ENCODE measurements at regions not wholly inside any gene's neighbourhood (a gene's known extent, or its start where the extent isn't known, plus 50 kb on each side); places are given as distances from the start of the nearest gene placed in this dataset.
A peak's percentile ranks its signal among the peaks of the same experiment; 100 is the strongest.

DNA sequence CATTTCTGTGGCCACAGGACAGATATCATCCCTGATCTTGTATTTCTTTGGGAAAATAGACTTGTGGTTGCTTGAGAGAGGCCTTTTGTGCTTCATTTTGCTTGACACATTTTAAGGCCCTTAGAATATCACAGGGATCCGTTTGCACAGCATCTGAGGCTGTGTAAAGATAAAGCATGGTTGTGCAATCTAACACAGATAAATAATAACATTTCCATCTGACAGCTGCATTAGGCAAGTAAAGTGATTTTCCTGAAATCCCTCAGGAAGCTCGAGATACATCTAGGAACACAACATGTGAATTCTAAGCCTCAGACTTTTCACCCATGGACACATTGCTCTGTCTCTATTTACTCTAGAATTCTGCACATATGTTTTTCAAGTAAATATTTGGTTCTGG lies 212.8 kb upstream of the ADAMTSL1 start:
- H3K4me3 ChIP-seq, result no peak overlapping the region
- no peak for DNase-seq (ENCODE audit: extremely low spot score)
- H3K27me3 ChIP-seq, result no peaks in the 10 kb centered on the region
- H3K4me1 ChIP-seq, result peaks cover 8 to 32% (median 25%) of the 10 kb centered on the region in 4 donors
- no peaks in the 10 kb centered on the region for H3K36me3 ChIP-seq
- no peaks in the 10 kb centered on the region for H3K9me3 ChIP-seq
- WGBS, result 59% methylated on average over 2 of the region's 2 CpGs
- no peak overlapping the region for H3K27ac ChIP-seq (replicated peaks in 1 of 4)
- TF ChIP-seq POLR2A (IDR thresholded peaks at IDR 0.05; ENCODE audit: low read depth) (no peak), EP300 (IDR thresholded peaks at IDR 0.05) (no peak), POLR2AphosphoS5 (IDR thresholded peaks at IDR 0.05) (no peak)
- TF ChIP-seq, protein P1, sequence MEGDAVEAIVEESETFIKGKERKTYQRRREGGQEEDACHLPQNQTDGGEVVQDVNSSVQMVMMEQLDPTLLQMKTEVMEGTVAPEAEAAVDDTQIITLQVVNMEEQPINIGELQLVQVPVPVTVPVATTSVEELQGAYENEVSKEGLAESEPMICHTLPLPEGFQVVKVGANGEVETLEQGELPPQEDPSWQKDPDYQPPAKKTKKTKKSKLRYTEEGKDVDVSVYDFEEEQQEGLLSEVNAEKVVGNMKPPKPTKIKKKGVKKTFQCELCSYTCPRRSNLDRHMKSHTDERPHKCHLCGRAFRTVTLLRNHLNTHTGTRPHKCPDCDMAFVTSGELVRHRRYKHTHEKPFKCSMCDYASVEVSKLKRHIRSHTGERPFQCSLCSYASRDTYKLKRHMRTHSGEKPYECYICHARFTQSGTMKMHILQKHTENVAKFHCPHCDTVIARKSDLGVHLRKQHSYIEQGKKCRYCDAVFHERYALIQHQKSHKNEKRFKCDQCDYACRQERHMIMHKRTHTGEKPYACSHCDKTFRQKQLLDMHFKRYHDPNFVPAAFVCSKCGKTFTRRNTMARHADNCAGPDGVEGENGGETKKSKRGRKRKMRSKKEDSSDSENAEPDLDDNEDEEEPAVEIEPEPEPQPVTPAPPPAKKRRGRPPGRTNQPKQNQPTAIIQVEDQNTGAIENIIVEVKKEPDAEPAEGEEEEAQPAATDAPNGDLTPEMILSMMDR (IDR thresholded peaks at IDR 0.05), result no peak
- intact Hi-C loops (cut with DNase I), result loop anchor here (10.0 kb wide), 1 partner anchor 114 kb away; no protein-coding TSS in a partner anchor

DNA sequence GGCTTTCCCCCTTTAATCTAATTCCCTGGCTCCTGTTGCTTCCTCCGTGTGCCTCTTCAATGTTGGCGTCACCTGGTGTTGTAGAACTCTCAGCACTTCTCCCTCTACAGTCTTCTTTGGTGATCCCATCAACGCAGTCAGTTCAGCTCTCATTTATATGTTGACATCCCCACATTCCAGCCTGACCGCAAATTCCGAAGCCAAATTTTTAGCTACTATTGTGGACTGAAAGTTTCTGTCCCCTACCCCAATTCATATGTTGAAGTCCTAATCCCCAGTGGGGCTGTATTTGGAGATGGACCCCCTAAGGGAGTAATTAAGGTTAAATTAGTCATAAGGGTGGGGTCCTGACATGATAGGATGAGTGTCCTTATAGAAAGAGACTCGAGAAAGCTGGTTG lies 210.6 kb upstream of the ADAMTSL1 start:
- TF ChIP-seq POLR2AphosphoS5 (IDR thresholded peaks at IDR 0.05) (no peak), POLR2A (IDR thresholded peaks at IDR 0.05; ENCODE audit: low read depth) (no peak)
- TF ChIP-seq, protein P1 (IDR thresholded peaks at IDR 0.05), result no peak
- H3K4me1 ChIP-seq, result peaks cover 3 to 37% (median 23%) of the 10 kb centered on the region in 4 donors
- H3K27ac ChIP-seq (replicated peaks in 1 of 4), result no peak overlapping the region
- WGBS, result 95% methylated on average over 6 of the region's 6 CpGs
- intact Hi-C loops (cut with DNase I), result loop anchor here (10.0 kb wide), 1 partner anchor 111 kb away; no protein-coding TSS in a partner anchor
- H3K27me3 ChIP-seq, result no peaks in the 10 kb centered on the region
- no peak overlapping the region for H3K4me3 ChIP-seq
- no peaks in the 10 kb centered on the region for H3K36me3 ChIP-seq
- DNase-seq (ENCODE audit: extremely low spot score), result no peak
- H3K9me3 ChIP-seq, result no peaks in the 10 kb centered on the region

DNA sequence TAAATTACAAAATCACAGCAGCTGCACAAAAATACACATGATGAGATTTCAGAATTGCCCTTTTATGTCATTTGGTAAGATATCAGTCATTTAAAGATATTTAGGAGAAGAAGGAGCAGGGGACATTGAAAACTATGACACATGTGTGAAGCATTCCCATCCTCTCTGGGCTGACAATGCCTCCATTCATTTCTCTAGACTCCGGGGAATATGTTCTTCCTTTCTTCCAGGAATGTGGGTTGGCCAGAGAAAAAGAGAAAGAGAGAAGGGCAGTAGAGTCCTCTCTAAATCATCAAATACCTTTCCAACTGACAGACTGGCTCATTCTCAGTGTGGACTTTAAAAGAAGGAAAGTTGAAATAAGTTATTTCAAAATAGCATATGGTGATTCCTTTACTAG lies 205.6 kb upstream of the ADAMTSL1 start:
- 22% methylated on average over 1 of the region's 1 CpG for WGBS
- no peaks in the 10 kb centered on the region for H3K36me3 ChIP-seq
- no peaks in the 10 kb centered on the region for H3K27me3 ChIP-seq
- no peak overlapping the region for H3K27ac ChIP-seq (replicated peaks in 1 of 4)
- H3K9me3 ChIP-seq, result no peaks in the 10 kb centered on the region
- H3K4me3 ChIP-seq, result no peak overlapping the region
- DNase-seq (ENCODE audit: extremely low spot score), result no peak
- peaks cover 0 to 13% (median 11%) of the 10 kb centered on the region in 4 donors for H3K4me1 ChIP-seq
- intact Hi-C loops (cut with DNase I), result loop anchor here (10.0 kb wide), 1 partner anchor 106 kb away; no protein-coding TSS in a partner anchor
- no peak for TF ChIP-seq POLR2A (IDR thresholded peaks at IDR 0.05; ENCODE audit: low read depth)
- TF ChIP-seq, protein P1 (IDR thresholded peaks at IDR 0.05), result no peak
- TF ChIP-seq POLR2AphosphoS5 (IDR thresholded peaks at IDR 0.05), result no peak
- TF ChIP-seq EP300 (IDR thresholded peaks at IDR 0.05), result no peak

DNA sequence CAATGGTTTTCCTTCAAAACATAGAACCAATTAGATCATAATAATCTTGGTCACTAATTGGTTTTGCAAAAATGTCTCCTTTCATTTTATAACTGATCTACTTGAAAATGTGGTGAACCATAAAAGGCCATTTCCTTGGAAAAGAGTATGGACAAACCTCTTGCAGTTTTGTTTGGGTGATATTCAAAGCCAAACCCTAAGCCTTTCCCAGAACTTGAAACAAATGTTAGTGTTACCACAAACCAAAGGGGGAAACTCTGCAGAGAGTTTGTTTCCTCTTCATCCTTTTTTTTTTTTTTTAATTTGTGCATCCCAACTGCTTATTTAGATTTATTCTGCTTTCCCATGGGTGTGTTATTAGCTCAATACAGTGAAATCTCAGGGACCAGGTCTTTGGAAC lies 204.4 kb upstream of the ADAMTSL1 start:
- H3K36me3 ChIP-seq, result no peaks in the 10 kb centered on the region
- H3K27me3 ChIP-seq, result no peaks in the 10 kb centered on the region
- no peaks in the 10 kb centered on the region for H3K9me3 ChIP-seq
- no peak for TF ChIP-seq POLR2A (IDR thresholded peaks at IDR 0.05; ENCODE audit: low read depth)
- TF ChIP-seq POLR2AphosphoS5 (IDR thresholded peaks at IDR 0.05), result no peak
- TF ChIP-seq, protein P1 (IDR thresholded peaks at IDR 0.05), result no peak
- no peak for TF ChIP-seq EP300 (IDR thresholded peaks at IDR 0.05)
- H3K4me1 ChIP-seq, result peaks cover 0 to 16% (median 14%) of the 10 kb centered on the region in 4 donors
- DNase-seq (ENCODE audit: extremely low spot score), result no peak
- intact Hi-C loops (cut with DNase I), result loop anchor here (10.0 kb wide), 1 partner anchor 105 kb away; no protein-coding TSS in a partner anchor
- H3K4me3 ChIP-seq, result no peak overlapping the region
- no peak overlapping the region for H3K27ac ChIP-seq (replicated peaks in 1 of 4)

DNA sequence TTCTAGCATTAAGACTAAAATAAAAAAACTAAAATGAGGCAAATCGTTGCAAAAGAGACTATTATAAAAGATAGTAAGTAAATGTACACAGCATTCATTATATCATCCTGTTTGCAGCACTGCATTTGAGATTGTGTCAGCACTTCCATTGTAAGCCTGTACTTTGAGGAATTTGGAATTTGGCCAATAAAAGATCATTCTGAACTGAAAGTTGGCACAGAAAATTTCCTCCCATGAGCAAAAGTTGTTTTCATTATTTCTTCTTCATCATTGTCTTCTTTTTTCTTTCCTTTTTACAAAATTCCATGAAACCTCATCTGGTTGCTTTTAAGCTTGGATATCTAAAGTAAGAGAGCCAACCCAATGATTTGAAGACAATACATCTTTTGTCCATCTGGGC lies 199.3 kb upstream of the ADAMTSL1 start:
- intact Hi-C loops (cut with DNase I), result no loop called here
- peak overlapping the region in 2 of 4 donors; percentile 2 to 21 for H3K27ac ChIP-seq (replicated peaks in 1 of 4)
- no peak for TF ChIP-seq POLR2A (IDR thresholded peaks at IDR 0.05; ENCODE audit: low read depth)
- TF ChIP-seq, protein P1 (IDR thresholded peaks at IDR 0.05), result no peak
- TF ChIP-seq EP300 (IDR thresholded peaks at IDR 0.05), result no peak
- TF ChIP-seq POLR2AphosphoS5 (IDR thresholded peaks at IDR 0.05), result no peak
- H3K4me3 ChIP-seq, result no peak overlapping the region
- H3K4me1 ChIP-seq, result peaks cover 0 to 14% (median 12%) of the 10 kb centered on the region in 4 donors
- no peaks in the 10 kb centered on the region for H3K36me3 ChIP-seq
- DNase-seq (ENCODE audit: extremely low spot score), result no peak
- H3K27me3 ChIP-seq, result no peaks in the 10 kb centered on the region
- H3K9me3 ChIP-seq, result peaks cover 0 to 12% (median 4%) of the 10 kb centered on the region in 4 donors
- 14% methylated on average over 1 of the region's 1 CpG for WGBS
